Suprapubic skin (tissue), 4 donors: ENCODE measurements at regions not wholly inside any gene's neighbourhood (a gene's known extent, or its start where the extent isn't known, plus 50 kb on each side); places are given as distances from the start of the nearest gene placed in this dataset.
A peak's percentile ranks its signal among the peaks of the same experiment; 100 is the strongest.

Source experiments
- DNase-seq, 2 donors: peaks; one replicate each; pipeline ENCODE4 v3.0.0-alpha.2; 2019; ENCODE audit warnings: low spot score in 2 of 2
- H3K27ac ChIP-seq: fragments of 200-600 bp; sonication (generic); one replicate; pipeline ENCODE4 v1.5.1; 2019
- H3K27me3 ChIP-seq: fragments of 200-600 bp; sonication (generic); one replicate; pipeline ENCODE4 v1.5.1; 2019
- H3K36me3 ChIP-seq: fragments of 200-600 bp; sonication (generic); one replicate; pipeline ENCODE4 v1.5.1; 2019
- H3K4me1 ChIP-seq: fragments of 200-600 bp; sonication (generic); one replicate; pipeline ENCODE4 v1.5.1; 2019
- H3K4me3 ChIP-seq: fragments of 200-600 bp; sonication (generic); one replicate; pipeline ENCODE4 v1.5.1; 2019; ENCODE audit warnings: mild to moderate bottlenecking
- H3K9me3 ChIP-seq: fragments of 200-600 bp; sonication (generic); one replicate; pipeline ENCODE4 v1.5.1; 2019
- CTCF ChIP-seq, 2 donors: fragments of 200-600 bp in 1 of 2; fragments of 450-650 bp in 1 of 2; sonication (generic) in 1 of 2; IDR thresholded peaks; one replicate each; pipeline ENCODE4 v1.5.1; 2016 to 2019; ENCODE audit warnings: antibody characterized with exemption in 2 of 2, mild to moderate bottlenecking in 1 of 2, moderate library complexity in 1 of 2
- EP300 ChIP-seq: sonication (generic); formaldehyde crosslinking; IDR thresholded peaks from one replicate; pipeline ENCODE4 v1.6.1; 2017; ENCODE audit warnings: antibody characterized with exemption
- POLR2A ChIP-seq, 2 donors: fragments of 450-650 bp; IDR thresholded peaks; one replicate each; pipeline ENCODE4 v1.6.1; 2017; ENCODE audit warnings: antibody characterized with exemption in 2 of 2, mild to moderate bottlenecking in 2 of 2, moderate library complexity in 2 of 2
- POLR2AphosphoS5 ChIP-seq, 3 donors: sonication (generic); formaldehyde crosslinking; IDR thresholded peaks; one replicate each; pipeline ENCODE4 v1.6.1; 2017; ENCODE audit warnings: antibody characterized with exemption in 3 of 3
- WGBS: methylation state at CpG from one replicate; pipeline ENCODE4 v1.1.5; 2018; 5-methylcytosine and 5-hydroxymethylcytosine counted together

- Histone ChIP-seq H3K9me3 (no peaks in the 10 kb centered on the region), H3K27me3 (no peaks in the 10 kb centered on the region), H3K4me1 (peaks cover 24% of the 10 kb centered on the region), H3K27ac (peak overlapping the region; percentile 99), H3K36me3 (no peaks in the 10 kb centered on the region), H3K4me3 (peak overlapping the region; percentile 84)
- 30% methylated on average over 4 of the region's 4 CpGs for whole genome bisulfite sequencing
- no peak for TF ChIP-seq POLR2AphosphoS5 (IDR thresholded peaks at IDR 0.05)
- TF ChIP-seq CTCF (IDR thresholded peaks at IDR 0.05), result no peak
- TF ChIP-seq EP300, result no peak
- TF ChIP-seq POLR2A (IDR thresholded peaks at IDR 0.05), result no peak
- no peak for DNase-seq
Observed at GRCh38 chr1:244968881-244969280, 104.5 kb upstream of the HNRNPU start.

- no peak for DNase-seq
- H3K4me3 ChIP-seq, result peak overlapping the region; percentile 84
Observed at GRCh38 chr1:244968471-244968871, 104.1 kb upstream of the HNRNPU start.

GRCh38 chr1:244967159-244967558, 102.8 kb upstream of the HNRNPU start:
- Histone ChIP-seq H3K27ac (no peak overlapping the region), H3K4me3 (no peak overlapping the region), H3K36me3 (no peaks in the 10 kb centered on the region), H3K9me3 (no peaks in the 10 kb centered on the region), H3K27me3 (no peaks in the 10 kb centered on the region), H3K4me1 (peaks cover 27% of the 10 kb centered on the region)
- TF ChIP-seq CTCF (IDR thresholded peaks at IDR 0.05), result no peak
- no peak for TF ChIP-seq POLR2AphosphoS5 (IDR thresholded peaks at IDR 0.05)
- TF ChIP-seq POLR2A (IDR thresholded peaks at IDR 0.05), result no peak
- no peak for TF ChIP-seq EP300
- DNase-seq, result no peak
- 88% methylated on average over 2 of the region's 2 CpGs for WGBS

More at GRCh38 chr1:244968471-244968871, 104.1 kb upstream of the HNRNPU start:
- Histone ChIP-seq H3K27me3 (no peaks in the 10 kb centered on the region), H3K36me3 (no peaks in the 10 kb centered on the region), H3K27ac (peak overlapping the region; percentile 99), H3K4me1 (peaks cover 28% of the 10 kb centered on the region), H3K9me3 (no peaks in the 10 kb centered on the region)
- 65% methylated on average over 12 of the region's 12 CpGs for WGBS
- TF ChIP-seq POLR2AphosphoS5 (IDR thresholded peaks at IDR 0.05), result no peak
- TF ChIP-seq EP300, result no peak
- TF ChIP-seq CTCF (IDR thresholded peaks at IDR 0.05), result no peak
- no peak for TF ChIP-seq POLR2A (IDR thresholded peaks at IDR 0.05)

GRCh38 chr1:244965185-244966030, 101.1 kb upstream of the HNRNPU start:
- 83% methylated on average over 8 of the region's 8 CpGs for WGBS
- Histone ChIP-seq H3K9me3 (no peaks in the 10 kb centered on the region), H3K27ac (no peak overlapping the region), H3K4me3 (no peak overlapping the region), H3K36me3 (no peaks in the 10 kb centered on the region), H3K27me3 (no peaks in the 10 kb centered on the region), H3K4me1 (peaks cover 24% of the 10 kb centered on the region)
- TF ChIP-seq POLR2AphosphoS5 (IDR thresholded peaks at IDR 0.05), result no peak
- no peak for TF ChIP-seq POLR2A (IDR thresholded peaks at IDR 0.05)
- no peak for TF ChIP-seq CTCF (IDR thresholded peaks at IDR 0.05)
- TF ChIP-seq EP300, result no peak
- no peak for DNase-seq

GRCh38 chr1:244964112-244964971, 100.0 kb upstream of the HNRNPU start:
- H3K4me3 ChIP-seq, result no peak overlapping the region
- no peaks in the 10 kb centered on the region for H3K36me3 ChIP-seq
- TF ChIP-seq EP300, result no peak
- TF ChIP-seq POLR2A (IDR thresholded peaks at IDR 0.05), result no peak
- no peak for TF ChIP-seq POLR2AphosphoS5 (IDR thresholded peaks at IDR 0.05)
- no peak for TF ChIP-seq CTCF (IDR thresholded peaks at IDR 0.05)
- no peak for DNase-seq
- H3K9me3 ChIP-seq, result no peaks in the 10 kb centered on the region
- H3K27me3 ChIP-seq, result no peaks in the 10 kb centered on the region
- H3K27ac ChIP-seq, result peak overlapping the region; percentile 4
- H3K4me1 ChIP-seq, result peaks cover 24% of the 10 kb centered on the region
- WGBS, result 18% methylated on average over 10 of the region's 11 CpGs
